PC-9 (cell line): ENCODE measurements at regions not wholly inside any gene's neighbourhood (a gene's known extent, or its start where the extent isn't known, plus 50 kb on each side); places are given as distances from the start of the nearest gene placed in this dataset.
"Not testable (repeated sequence)": the region's sequence is repeated elsewhere in the genome, so short reads cannot be mapped to it uniquely, and the experiment has no call there.

Experiments used
- BruUV-seq: library from RNA; stranded (reverse); fragments of 400-500 nt; replicated peaks from 2 replicates; lab custom pipeline; 2021; lab: Mats Ljungman, UMichigan
- CTCF ChIA-PET: fragments of 300-600 bp; sonication (Branson Sonifier 250); formaldehyde crosslinking; loops from one replicate; lab custom pipeline; 2022; ENCODE audit warnings: antibody characterized with exemption; lab: Charles Lee
- POLR2A ChIA-PET: fragments of 300-600 bp; sonication (Branson Sonifier 250); formaldehyde crosslinking; loops from one replicate; lab custom pipeline; 2022; ENCODE audit warnings: antibody characterized with exemption; ENCODE audit not compliant: unreplicated experiment; lab: Charles Lee
- DNase-seq, 2 experiments: peaks; one replicate each; pipeline versions ENCODE4 v3.0.0 to v3.0.0-alpha.2; 2015 to 2022; ENCODE audit warnings: mixed read lengths in 1 of 2
- H2AFZ ChIP-seq: fragments of 200-600 bp; sonication (generic); 2 replicates; pipeline ENCODE4 v1.8.1; 2017; ENCODE audit warnings: antibody characterized with exemption
- H3F3A ChIP-seq: fragments of 200-600 bp; sonication (generic); 2 replicates; pipeline ENCODE4 v1.8.1; 2017; ENCODE audit warnings: antibody characterized with exemption, mild to moderate bottlenecking, low read depth; ENCODE audit not compliant: insufficient read depth
- H3K27ac ChIP-seq: fragments of 200-600 bp; sonication (generic); 2 replicates; pipeline ENCODE4 v1.6.1; 2016; ENCODE audit warnings: mixed run types
- H3K27me3 ChIP-seq: fragments of 200-600 bp; sonication (generic); 2 replicates; pipeline ENCODE4 v1.6.1; 2016; ENCODE audit warnings: low read depth, mixed run types; ENCODE audit not compliant: insufficient read depth
- H3K36me3 ChIP-seq: fragments of 200-600 bp; sonication (generic); 2 replicates; pipeline ENCODE4 v1.6.1; 2016; ENCODE audit warnings: low read depth, mixed run types
- H3K4me1 ChIP-seq: fragments of 200-600 bp; sonication (generic); replicated peaks from 2 replicates; pipeline ENCODE4 v1.6.1; 2016; ENCODE audit warnings: mixed run types; ENCODE audit not compliant: insufficient read depth
- H3K4me2 ChIP-seq: fragments of 200-600 bp; sonication (generic); 2 replicates; pipeline ENCODE4 v1.6.1; 2017; ENCODE audit warnings: mixed run types
- H3K4me3 ChIP-seq: fragments of 200-600 bp; sonication (generic); 2 replicates; pipeline ENCODE4 v1.6.1; 2016; ENCODE audit warnings: mixed run types
- H3K79me2 ChIP-seq: fragments of 200-600 bp; sonication (generic); 2 replicates; pipeline ENCODE4 v1.6.1; 2017; ENCODE audit warnings: low read depth, mixed run types
- H3K9me2 ChIP-seq: fragments of 200-600 bp; sonication (generic); 2 replicates; pipeline ENCODE4 v1.8.1; 2017; ENCODE audit warnings: mild to moderate bottlenecking; ENCODE audit not compliant: insufficient read depth
- H3K9me3 ChIP-seq: fragments of 200-600 bp; sonication (generic); 2 replicates; pipeline ENCODE4 v1.8.1; 2016; ENCODE audit warnings: low read depth; ENCODE audit not compliant: insufficient read depth
- H4K20me1 ChIP-seq: fragments of 200-600 bp; sonication (generic); 2 replicates; pipeline ENCODE4 v1.8.1; 2017; ENCODE audit not compliant: insufficient read depth
- intact Hi-C: fragments of 100-400 bp; cut with micrococcal nuclease; formaldehyde crosslinking; loops from one replicate; pipeline ENCODE4 v1.10.0; 2022; ENCODE audit not compliant: unreplicated experiment

GRCh38 chr6:60439709-60440108, 1846.3 kb downstream of the KHDRBS2 start:
- H3K79me2 ChIP-seq, H3K9me3 ChIP-seq, H3K27ac ChIP-seq, H3F3A ChIP-seq, DNase-seq, BruUV-seq, CTCF ChIA-PET, H3K9me2 ChIP-seq, H3K4me2 ChIP-seq, H3K4me1 ChIP-seq, H3K27me3 ChIP-seq, POLR2A ChIA-PET, H4K20me1 ChIP-seq, H2AFZ ChIP-seq, H3K36me3 ChIP-seq, H3K4me3 ChIP-seq, intact Hi-C loops: not testable (repeated sequence)

- POLR2A ChIA-PET, H3K27me3 ChIP-seq, DNase-seq, H3K79me2 ChIP-seq, intact Hi-C loops, H3K9me2 ChIP-seq, H3K27ac ChIP-seq, H3K4me2 ChIP-seq, H4K20me1 ChIP-seq, H2AFZ ChIP-seq, H3F3A ChIP-seq, BruUV-seq, H3K4me1 ChIP-seq, H3K36me3 ChIP-seq, CTCF ChIA-PET, H3K9me3 ChIP-seq, H3K4me3 ChIP-seq: not testable (repeated sequence)
These were observed 1863.3 kb downstream of the KHDRBS2 start for GRCh38 chr6:60422691-60423090.

DNA sequence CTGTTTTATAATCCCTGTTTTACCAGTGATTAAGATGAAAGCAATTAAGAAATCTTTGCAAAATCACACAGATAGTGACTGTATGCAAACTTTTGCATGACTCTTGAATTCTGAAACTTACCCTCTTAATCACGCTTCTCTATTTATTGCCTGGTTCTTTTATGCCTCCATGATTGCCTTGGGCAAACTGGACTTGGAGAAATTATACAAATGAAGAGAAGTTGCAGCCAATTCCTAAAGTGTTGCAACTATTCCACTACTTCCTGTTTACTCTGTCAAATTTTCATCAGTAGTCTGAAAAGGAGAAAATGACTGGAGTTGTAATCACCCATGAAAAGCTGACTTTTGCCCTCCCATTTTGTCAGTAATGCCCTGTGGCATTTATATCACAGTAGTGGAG, 1869.9 kb downstream of the KHDRBS2 start:
- H3K9me2 ChIP-seq, H3K4me2 ChIP-seq, H3K27me3 ChIP-seq, intact Hi-C loops, H4K20me1 ChIP-seq, POLR2A ChIA-PET, CTCF ChIA-PET, H3K36me3 ChIP-seq, H2AFZ ChIP-seq, H3K9me3 ChIP-seq, BruUV-seq, H3K4me3 ChIP-seq, H3F3A ChIP-seq, H3K27ac ChIP-seq, H3K79me2 ChIP-seq, DNase-seq, H3K4me1 ChIP-seq: not testable (repeated sequence)

- H3K27ac ChIP-seq, H3K4me2 ChIP-seq, POLR2A ChIA-PET, H3F3A ChIP-seq, H3K9me3 ChIP-seq, H3K79me2 ChIP-seq, H3K36me3 ChIP-seq, DNase-seq, H3K9me2 ChIP-seq, intact Hi-C loops, BruUV-seq, H4K20me1 ChIP-seq, H3K27me3 ChIP-seq, CTCF ChIA-PET, H2AFZ ChIP-seq, H3K4me1 ChIP-seq, H3K4me3 ChIP-seq: not testable (repeated sequence)
These were observed 1877.3 kb downstream of the KHDRBS2 start for GRCh38 chr6:60408747-60409146.

- H3F3A ChIP-seq, H3K4me1 ChIP-seq, CTCF ChIA-PET, H3K27ac ChIP-seq, DNase-seq, H3K9me2 ChIP-seq, intact Hi-C loops, H3K9me3 ChIP-seq, H3K27me3 ChIP-seq, H4K20me1 ChIP-seq, H2AFZ ChIP-seq, H3K4me2 ChIP-seq, BruUV-seq, H3K36me3 ChIP-seq, H3K79me2 ChIP-seq, POLR2A ChIA-PET, H3K4me3 ChIP-seq: not testable (repeated sequence)
These were observed 1882.8 kb downstream of the KHDRBS2 start for GRCh38 chr6:60403268-60403667.

- H3K4me1 ChIP-seq, H3K79me2 ChIP-seq, intact Hi-C loops, BruUV-seq, CTCF ChIA-PET, H3K36me3 ChIP-seq, POLR2A ChIA-PET, H3K27ac ChIP-seq, H3F3A ChIP-seq, H2AFZ ChIP-seq, H3K9me2 ChIP-seq, H3K4me3 ChIP-seq, H3K27me3 ChIP-seq, H4K20me1 ChIP-seq, H3K9me3 ChIP-seq, H3K4me2 ChIP-seq, DNase-seq: not testable (repeated sequence)
These were observed 1883.5 kb downstream of the KHDRBS2 start for GRCh38 chr6:60402490-60402889.

DNA sequence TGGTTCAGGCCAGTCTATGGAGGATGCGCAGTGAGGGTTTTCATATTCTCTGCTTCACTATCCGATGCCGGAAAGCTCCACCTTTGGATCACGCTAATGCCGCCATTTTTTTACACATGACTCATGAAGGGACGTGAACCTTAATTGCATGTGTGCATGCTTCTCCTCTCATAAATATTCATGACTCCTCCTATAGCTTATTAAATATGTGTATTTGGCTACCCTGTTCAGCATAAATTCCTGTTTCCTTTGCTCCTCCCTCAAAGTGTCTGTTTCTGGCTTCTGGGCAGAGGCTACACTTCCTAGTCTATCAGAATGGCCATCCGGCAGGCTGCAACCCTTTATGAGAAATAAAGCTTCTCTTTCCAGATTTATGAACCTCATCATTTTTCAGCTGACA, 1890.8 kb downstream of the KHDRBS2 start:
- POLR2A ChIA-PET, H3K27me3 ChIP-seq, BruUV-seq, H3K4me3 ChIP-seq, H3F3A ChIP-seq, H3K4me1 ChIP-seq, H3K9me2 ChIP-seq, H3K9me3 ChIP-seq, H3K36me3 ChIP-seq, H4K20me1 ChIP-seq, H3K4me2 ChIP-seq, H3K27ac ChIP-seq, intact Hi-C loops, H3K79me2 ChIP-seq, H2AFZ ChIP-seq, DNase-seq, CTCF ChIA-PET: not testable (repeated sequence)

DNA sequence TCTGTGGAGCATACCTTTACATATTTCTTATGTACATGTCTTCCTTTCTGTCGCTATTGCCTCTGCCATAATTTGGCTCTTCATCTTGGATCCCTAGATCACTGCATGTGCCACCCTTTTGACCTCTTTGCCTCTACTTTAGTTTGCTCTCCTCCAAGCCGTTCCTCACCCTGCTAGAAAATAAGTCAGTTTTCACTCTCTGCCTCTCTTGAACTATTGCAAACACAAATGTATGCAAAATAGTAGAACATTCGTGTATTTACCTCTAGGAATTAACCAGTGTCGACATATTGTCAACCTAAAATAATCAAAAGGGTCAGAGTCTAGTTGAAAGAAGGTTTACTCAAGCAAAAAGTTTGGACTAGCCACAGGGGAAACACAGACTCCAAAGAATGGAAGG, 1893.1 kb downstream of the KHDRBS2 start:
- H2AFZ ChIP-seq, H3K4me2 ChIP-seq, POLR2A ChIA-PET, H3K27me3 ChIP-seq, DNase-seq, H3K9me3 ChIP-seq, H3F3A ChIP-seq, H3K36me3 ChIP-seq, H4K20me1 ChIP-seq, H3K27ac ChIP-seq, H3K4me3 ChIP-seq, H3K9me2 ChIP-seq, intact Hi-C loops, H3K79me2 ChIP-seq, CTCF ChIA-PET, H3K4me1 ChIP-seq, BruUV-seq: not testable (repeated sequence)
